ENCODE measurements at regions not wholly inside any gene's neighbourhood (a gene's known extent, or its start where the extent isn't known, plus 50 kb on each side); places are given as distances from the start of the nearest gene placed in this dataset.

DNA sequence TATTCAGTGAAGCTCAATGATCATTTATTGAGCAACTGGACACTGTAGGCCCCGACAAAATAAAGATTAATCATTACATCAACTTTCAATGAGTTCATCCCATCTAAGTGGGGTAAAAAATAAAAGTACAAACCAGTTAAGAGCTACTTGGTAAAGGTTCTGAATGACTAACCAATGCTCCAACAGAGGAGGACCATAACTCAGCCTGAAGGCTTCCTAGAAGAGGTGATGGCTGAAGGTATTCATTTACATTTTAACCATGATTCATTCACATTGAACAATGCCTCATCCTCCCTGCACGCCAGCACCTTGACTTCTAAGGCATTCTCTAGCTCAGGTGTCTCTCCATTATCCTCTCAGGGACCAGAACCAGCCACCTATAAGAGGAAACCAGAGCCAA, 201.4 kb downstream of the ZNF462 start:
- no peak for DNase-seq (ENCODE audit: low spot score in 2 of 2)
- FAIRE-seq, result no peak

GRCh38 chr9:107065549-107065948, 202.6 kb downstream of the ZNF462 start:
- no peak for DNase-seq (ENCODE audit: low spot score in 2 of 2)
- no peak for FAIRE-seq

DNA sequence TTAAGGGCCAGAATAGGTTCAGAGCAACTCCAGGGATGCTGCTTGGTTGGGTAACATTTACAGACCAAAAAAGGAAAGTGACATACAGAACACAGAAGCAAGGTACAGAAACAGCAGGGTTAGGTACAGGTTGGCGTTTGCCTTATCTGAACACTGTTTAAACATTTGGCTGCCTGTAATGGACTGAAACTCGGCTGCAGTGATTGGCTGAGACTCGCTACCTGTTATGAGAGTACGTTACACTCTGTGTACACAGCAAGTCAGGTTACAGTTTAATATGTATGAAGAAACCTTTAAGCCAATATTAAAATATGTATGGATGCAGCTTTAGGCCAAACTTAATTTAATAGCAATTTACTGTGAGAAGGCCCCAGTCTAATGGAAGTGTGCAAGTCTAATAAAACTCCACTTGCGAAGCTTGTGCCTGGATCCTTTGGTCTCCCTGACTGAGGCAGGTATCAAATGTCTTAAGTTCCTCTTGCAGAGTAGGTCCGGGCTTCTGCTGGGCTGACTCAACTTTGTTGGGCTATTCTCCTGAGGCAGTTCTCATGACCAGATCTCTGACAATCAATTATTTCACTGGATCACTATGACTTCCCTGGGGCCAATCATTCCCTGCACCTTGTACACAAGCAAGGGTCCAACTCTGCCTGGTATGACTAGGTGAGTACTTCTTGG, 204.9 kb downstream of the ZNF462 start:
- FAIRE-seq (no peak), DNase-seq (ENCODE audit: low spot score in 2 of 2) (no peak)

DNA sequence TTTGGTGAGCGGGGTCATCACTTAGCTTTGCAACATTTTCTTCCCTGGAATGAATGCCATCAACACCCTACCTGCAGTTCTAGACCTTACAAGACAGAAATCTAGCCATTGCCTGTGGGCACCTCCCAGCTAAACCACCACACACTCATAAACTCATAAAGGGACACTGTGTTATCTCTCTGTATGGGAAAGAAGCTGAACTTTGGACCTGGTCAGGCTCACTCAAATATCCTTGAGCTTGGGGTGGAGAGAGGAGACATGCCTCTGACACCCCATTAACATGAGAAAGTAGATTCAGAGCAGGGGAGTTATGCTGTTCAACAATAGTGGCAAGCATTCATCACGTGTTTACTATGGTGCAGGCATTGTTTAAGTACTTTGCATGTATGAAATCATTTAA, 205.6 kb downstream of the ZNF462 start:
- FAIRE-seq (no peak), DNase-seq (ENCODE audit: low spot score in 2 of 2) (no peak)

- DNase-seq (ENCODE audit: low spot score in 2 of 2), result no peak
- FAIRE-seq, result no peak
Observed at GRCh38 chr9:107070586-107070985, 207.6 kb downstream of the ZNF462 start.

DNA sequence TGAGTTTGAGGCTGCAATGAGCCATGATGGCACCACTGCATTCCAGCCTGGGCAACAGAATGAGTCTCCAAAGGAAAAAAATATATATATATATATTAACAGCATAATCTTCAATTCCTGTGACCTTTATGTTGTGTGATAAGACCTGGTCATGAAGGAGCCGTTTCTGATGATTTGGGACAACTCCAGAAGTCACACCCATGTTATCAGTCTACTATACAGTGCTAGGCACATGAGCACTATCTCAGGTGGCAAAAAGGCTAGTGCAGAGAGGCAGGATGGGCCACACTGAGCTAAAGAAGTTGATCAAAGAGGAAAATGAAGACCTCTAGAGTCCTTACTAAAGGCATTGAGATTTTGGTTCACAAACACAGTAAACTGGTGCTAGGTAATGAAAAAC, 205.0 kb upstream of the RAD23B start:
- DNase-seq (ENCODE audit: low spot score in 2 of 2) (no peak), FAIRE-seq (no peak)

- DNase-seq (ENCODE audit: low spot score in 2 of 2) (no peak), FAIRE-seq (no peak)
Observed at GRCh38 chr9:107079589-107079988, 203.5 kb upstream of the RAD23B start.

DNA sequence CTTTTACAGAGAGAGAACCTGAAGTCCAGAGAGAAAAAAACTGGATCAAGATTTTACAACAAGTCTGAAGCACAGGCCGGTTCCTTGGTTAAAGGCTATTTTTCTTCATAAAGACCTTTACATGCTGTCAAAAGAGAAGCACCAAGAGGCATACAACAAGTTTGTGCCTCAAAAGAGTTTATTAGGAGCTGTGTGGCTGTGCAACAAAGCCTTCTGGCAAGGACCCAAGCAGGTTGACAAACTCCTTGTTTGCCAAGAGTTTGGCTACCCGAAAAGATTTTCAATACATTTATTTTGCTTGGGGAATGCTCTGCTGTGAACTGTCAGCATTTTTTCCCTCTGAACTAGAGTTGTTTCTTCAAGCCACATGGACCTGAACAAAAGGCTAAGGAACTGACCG, 202.9 kb upstream of the RAD23B start:
- DNase-seq (ENCODE audit: low spot score in 2 of 2), result no peak
- FAIRE-seq, result no peak

DNA sequence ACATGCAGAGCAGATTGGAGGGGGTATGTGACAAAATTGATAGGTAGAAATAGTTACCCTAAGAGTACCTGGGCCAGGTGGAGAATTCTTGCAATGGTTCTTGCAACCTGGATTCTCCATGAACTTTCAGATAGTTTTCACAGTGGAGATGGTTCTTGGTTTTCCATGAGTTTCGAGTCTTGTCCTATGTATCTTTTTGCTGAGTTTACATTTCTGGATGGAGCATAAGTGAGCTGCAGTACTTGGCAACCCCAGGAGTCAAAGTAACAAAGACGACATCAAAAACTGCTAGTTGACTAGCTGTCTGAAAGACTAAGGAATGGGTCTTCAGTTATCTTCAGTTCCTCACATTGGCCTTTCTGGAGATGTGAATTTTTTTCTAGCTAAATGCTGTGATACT, 196.6 kb upstream of the RAD23B start:
- FAIRE-seq (no peak), DNase-seq (ENCODE audit: low spot score in 2 of 2) (no peak)

DNA sequence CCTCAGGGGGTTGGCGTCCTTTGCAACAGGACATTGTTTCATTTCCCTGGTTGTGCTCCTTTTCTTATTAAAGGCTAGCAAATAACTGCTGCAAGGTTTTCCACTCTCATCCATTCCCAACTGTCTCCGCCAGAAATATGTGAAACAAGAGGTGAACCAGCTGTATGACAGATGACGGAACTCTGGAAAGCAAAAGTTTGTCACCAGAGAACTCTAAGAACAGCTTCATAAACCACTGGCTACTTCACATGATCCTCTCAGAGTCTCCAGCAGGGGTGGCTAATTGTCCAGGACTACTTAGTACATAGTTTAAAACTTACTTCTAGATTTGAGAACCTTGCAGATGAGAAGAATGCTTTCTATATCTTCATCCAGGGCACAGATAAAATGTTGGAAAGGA, 195.9 kb upstream of the RAD23B start:
- no peak for DNase-seq (ENCODE audit: low spot score in 2 of 2)
- no peak for FAIRE-seq

- no peak for FAIRE-seq
- no peak for DNase-seq (ENCODE audit: low spot score in 2 of 2)
Observed at GRCh38 chr9:107090218-107090617, 192.9 kb upstream of the RAD23B start.

DNA sequence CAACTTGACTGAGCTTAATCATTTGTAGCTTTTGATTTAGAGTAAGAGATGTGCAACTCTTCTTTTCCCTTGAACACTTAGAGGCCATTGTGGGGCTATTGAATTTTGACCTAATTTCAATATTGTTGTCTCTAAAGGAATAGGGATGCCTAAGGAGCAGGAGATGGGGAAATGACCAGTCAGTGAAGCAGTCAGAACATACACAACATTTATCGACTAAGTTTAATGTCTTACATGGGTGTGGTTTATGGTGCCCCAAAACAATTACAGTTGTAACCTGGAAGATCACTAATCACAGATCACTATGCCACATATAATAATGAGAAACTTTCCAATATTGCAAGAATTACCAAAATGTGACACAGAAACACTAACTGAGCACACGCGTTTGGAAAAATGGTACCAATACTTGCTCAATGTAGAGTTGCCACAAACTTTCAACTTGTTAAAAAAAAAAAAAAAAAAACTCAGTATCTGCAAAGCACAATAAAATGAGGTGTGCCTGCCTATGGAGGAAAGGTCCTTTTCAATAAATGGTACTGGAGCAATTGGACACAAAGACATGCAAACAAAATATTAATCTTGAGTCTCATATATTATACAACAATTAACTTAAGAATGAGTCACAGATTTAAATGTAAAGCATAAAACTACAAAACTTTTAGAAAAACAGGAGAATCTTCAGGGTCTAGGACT, 189.6 kb upstream of the RAD23B start:
- FAIRE-seq, result no peak

DNA sequence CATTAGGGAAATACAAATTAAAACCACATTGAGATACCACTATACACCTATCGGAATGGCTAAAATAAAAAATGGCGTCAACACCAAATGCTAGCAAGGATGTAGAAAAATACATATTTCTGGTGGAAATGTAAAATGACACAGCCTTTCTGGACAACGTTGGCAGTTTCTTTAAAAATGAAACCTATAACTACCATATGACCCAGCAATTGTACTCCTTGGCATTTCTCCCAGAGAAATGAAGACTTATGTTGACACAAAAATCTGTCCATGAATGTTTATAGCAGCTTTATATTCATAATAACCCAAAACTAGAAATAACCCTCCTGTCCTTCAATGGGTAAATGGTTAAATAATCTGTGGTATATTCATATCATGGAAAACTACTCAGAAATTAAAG, 188.7 kb upstream of the RAD23B start:
- FAIRE-seq, result no peak
- no peak for DNase-seq (ENCODE audit: low spot score in 2 of 2)

More for the DNA sequence above, 189.6 kb upstream of the RAD23B start:
- no peak for DNase-seq (ENCODE audit: low spot score in 2 of 2)

GRCh38 chr9:107100591-107100990, 182.5 kb upstream of the RAD23B start:
- DNase-seq (ENCODE audit: low spot score in 2 of 2) (no peak), FAIRE-seq (no peak)

DNA sequence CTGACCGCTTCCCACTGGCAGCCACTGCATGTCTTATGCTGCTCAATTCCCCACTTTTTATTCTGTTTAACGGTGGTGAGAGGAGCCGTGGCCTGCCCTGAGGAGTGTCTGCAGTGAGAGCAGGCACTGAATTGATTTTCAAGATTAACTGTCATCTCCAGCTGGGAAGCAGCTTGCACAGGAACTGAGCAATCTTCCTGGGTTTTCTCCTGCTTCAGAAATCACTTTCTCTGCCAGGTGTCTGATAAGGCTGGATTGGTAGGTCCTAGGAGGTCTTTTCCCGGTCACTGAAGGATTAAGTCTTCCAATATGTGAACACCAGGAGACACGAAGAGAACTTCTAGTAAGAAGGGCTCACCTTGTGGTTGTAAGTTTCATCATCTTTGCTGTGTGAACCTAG, 181.1 kb upstream of the RAD23B start:
- FAIRE-seq, result no peak
- DNase-seq (ENCODE audit: low spot score in 2 of 2), result no peak

GRCh38 chr9:107103621-107104020, 179.5 kb upstream of the RAD23B start:
- FAIRE-seq (no peak), DNase-seq (ENCODE audit: low spot score in 2 of 2) (no peak)

- FAIRE-seq (no peak), DNase-seq (ENCODE audit: low spot score in 2 of 2) (no peak)
Observed at GRCh38 chr9:107105784-107106183, 177.3 kb upstream of the RAD23B start.

GRCh38 chr9:107106416-107106815, 176.7 kb upstream of the RAD23B start:
- DNase-seq (ENCODE audit: low spot score in 2 of 2), result no peak
- FAIRE-seq, result no peak

DNA sequence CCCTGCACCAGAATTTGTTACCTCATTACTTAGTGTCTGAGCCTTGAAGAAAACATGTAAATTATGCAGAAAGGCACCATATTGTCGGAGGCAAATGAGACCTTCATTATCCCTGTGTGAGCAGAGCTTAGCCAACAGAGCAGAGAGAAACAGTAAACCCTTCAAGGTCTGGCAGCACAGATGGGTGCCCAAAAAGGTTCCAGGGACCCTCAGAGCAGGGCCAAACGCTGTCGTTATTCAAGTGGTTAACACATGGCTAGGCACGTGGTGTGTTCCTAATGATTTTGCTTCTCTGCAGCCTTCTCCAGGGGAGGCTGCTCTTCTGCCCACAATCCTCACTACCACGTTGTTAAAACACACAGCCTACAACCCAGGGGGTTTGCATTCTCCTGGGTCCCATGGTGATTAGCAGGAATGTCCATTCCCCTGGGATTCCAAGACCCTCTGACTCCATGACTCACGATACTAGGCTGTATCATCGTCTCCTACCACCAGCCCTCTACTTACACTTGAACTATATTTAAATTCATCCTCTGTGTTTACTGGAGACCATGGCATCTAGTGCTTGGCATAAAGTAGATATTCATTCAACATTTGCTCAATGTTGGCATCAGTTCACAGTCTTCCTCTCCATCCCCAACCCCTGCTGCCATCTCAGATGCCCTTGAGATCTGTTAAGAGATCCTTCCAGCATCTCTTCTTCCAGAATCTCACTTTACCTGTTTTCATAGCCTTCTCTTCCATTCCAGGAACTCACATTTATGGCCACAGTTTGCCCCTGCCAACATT, 174.5 kb upstream of the RAD23B start:
- no peak for FAIRE-seq

GRCh38 chr9:107109324-107109723, 173.8 kb upstream of the RAD23B start:
- no peak for DNase-seq (ENCODE audit: low spot score in 2 of 2)
- FAIRE-seq, result no peak

More for the DNA sequence above, 174.5 kb upstream of the RAD23B start:
- DNase-seq (ENCODE audit: low spot score in 2 of 2), result no peak

- no peak for FAIRE-seq
- no peak for DNase-seq (ENCODE audit: low spot score in 2 of 2)
Observed at GRCh38 chr9:107110153-107110552, 172.9 kb upstream of the RAD23B start.
